Activated T-helper 9 cell treated with anti-CD3 and anti-CD28 coated beads, Interleukin-2, amount 50 U/mL, for 16 hours (primary cell): ENCODE measurements at regions not wholly inside any gene's neighbourhood (a gene's known extent, or its start where the extent isn't known, plus 50 kb on each side); places are given as distances from the start of the nearest gene placed in this dataset.
"Not testable (repeated sequence)": the region's sequence is repeated elsewhere in the genome, so short reads cannot be mapped to it uniquely, and the experiment has no call there.

Source experiments
- DNase-seq: peaks from one replicate; pipeline ENCODE4 v3.0.0-alpha.2; 2020; ENCODE audit warnings: low read depth

GRCh38 chr1:90864681-90865080 lies 147.6 kb upstream of the BARHL2 start:
- no peak for DNase-seq

- no peak for DNase-seq
Observed at GRCh38 chr1:90862782-90863181, 145.7 kb upstream of the BARHL2 start.

DNA sequence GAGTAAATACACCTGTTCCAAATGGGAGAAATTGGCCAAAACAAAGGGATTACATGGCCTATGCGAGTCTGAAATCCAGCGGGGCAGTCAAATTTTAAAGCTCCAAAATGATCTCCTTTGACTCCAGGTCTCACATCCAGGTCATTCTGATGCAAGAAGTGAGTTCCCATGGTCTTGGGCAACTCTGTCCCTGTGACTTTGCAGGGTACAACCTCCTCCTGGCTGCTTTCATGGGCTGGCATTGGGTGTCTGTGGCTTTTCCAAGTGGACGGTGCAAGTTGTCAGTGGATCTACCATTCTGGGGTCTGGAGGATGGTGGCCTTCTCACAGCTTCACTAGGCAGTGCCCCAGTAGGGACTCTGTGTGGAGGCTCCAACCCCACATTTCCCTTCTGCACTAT lies 144.3 kb upstream of the BARHL2 start:
- DNase-seq, result not testable (repeated sequence)

DNA sequence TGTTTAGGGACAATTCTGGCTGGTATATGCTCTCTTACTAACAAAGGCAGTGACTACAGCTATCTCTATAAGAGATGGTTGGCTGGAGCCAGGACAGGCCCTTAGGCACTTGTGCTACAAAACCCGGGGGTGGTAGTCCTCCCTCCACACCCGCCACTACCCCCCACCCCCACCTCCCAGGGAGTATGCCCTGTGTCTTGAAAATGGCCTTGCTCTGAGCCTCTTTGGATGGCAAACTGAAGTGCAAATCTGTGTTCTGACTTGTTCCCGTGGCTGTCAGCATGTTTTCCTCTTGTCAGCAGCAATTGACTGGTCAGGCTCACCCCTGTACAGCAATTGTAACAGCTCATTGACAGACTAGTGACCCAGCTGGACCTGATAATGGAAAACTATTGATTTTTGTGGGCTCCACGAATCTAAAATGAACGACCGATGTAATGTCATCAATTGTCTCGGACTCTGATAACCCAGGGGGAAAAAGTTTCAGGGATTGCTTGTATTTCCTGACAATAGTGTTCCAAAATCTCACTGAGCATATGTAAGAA lies 139.4 kb upstream of the BARHL2 start:
- no peak for DNase-seq

DNA sequence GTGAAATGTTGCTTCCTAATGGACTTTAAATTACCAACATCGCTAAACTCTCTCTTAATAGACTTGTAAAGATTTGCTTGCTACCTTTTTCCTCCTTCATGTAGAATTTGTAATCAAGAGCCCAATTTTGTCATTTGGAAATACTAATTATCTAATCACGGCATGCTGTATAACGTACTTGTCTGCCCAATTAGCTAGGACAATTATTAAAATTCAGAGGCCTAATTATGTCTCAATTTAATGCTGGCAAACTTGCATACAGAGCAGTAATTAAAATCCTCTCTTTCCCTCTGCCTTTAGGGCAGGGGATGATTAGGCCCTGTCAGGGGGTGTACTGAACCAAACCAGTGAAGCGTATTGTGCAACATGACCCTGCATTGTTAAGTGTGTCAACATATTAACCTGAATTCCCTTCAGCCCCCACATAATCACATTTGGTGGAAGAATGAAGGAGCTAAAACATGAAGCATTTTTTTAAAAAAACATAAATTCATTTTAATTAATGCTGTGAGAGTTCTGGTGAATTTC lies 137.4 kb upstream of the BARHL2 start:
- DNase-seq, result no peak

- no peak for DNase-seq
Observed at GRCh38 chr1:90851711-90852050, 134.6 kb upstream of the BARHL2 start.

DNA sequence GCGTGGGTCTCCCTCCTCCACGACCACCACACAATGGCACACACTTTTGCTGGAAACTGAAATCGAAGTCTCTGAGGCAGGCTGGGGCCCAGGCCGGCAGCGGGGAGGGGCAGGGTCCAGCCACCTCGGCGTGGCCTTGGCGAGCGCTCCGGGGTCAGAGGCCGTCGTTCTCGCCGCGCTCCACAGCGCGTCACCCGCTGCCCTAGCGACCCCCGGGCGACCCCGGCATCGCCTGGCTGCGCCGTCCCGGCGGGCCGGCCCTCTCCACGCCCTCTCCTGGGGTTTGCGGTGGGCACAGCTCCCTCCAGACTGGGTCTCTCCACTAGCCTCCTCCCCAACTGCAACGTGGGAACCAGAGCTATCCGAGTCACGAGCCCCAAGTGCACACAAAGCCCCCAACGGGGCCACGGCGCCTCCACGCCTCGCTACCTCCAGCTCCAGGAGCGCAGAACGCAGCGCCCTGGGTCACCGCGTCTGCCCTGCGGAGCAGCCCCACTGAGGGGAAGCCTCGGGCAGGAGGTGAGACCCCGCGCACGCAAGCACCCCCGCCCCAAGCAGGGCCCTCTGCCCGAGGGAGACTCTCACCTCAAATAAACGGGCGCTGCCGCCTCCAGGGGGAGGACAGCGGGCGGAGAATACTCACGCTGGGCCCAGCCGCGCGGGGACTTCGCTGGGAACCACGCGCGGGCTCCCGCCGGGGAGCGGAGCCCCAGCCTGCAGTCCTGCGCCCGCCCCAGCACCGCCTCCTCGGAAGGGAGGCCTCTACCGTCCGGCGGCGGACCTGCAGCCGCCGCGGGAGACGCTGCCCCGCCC lies 134.0 kb upstream of the BARHL2 start:
- peak; percentile 68 for DNase-seq

- no peak for DNase-seq
Observed at GRCh38 chr1:90850181-90850897, 133.2 kb upstream of the BARHL2 start.

- no peak for DNase-seq
Observed at GRCh38 chr1:90841473-90841872, 124.4 kb upstream of the BARHL2 start.

DNA sequence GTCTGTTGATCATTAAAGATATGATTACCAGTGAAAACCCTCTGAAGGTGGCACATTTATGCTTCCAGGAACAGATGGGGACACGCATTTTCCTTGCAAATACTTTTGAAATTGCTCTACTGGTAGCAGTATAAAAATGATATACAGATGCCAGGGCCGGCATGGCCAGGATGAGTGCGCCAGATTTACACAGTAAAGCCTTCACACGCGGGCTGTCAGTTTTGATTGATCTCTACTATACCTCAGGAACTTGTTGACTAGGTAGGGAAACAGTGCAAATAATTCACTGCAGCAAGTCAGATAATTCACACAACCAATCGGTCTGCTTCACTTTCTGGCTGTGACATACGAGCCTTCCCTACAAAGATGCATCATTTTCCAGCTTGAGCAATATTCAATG lies 123.2 kb upstream of the BARHL2 start:
- DNase-seq, result no peak

DNA sequence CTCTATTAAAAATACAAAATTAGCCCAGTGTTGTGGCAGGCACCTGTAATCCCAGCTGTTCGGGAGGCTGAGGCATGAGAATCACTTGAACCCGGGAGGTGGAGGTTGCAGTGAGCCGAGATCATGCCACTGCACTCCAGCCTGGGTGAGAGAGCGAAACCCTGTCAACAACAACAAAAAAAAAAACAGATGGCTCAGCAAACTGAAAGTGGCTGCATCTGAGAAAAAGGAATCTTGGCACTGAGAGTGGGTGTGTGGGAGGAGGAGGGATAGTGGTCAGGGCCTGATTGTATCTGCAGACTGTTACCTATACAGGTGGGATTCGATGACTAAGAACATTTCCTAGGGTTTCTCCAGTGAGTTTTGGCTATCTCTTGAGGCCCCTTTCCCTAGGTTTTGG lies 122.2 kb upstream of the BARHL2 start:
- DNase-seq, result no peak

DNA sequence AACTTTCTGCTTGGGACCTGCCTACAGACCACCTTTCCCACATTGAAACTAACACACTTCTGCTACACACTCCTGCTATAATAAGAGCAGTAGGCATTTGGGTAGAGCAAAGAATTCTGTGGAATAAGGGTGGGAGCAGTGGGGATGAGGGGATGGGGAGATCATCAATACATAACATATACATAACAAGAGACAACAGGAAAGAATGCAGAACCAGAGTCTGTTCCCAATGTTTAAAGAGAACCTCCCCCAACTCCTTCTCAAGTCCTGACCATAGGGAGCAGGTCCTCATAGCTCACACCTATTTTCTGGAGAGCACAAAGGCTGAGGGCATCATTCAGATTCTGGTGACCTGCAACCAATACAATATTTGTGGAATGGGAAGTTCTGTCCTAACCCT lies 121.6 kb upstream of the BARHL2 start:
- DNase-seq, result no peak

GRCh38 chr1:90837420-90837819 lies 120.3 kb upstream of the BARHL2 start:
- DNase-seq, result no peak

DNA sequence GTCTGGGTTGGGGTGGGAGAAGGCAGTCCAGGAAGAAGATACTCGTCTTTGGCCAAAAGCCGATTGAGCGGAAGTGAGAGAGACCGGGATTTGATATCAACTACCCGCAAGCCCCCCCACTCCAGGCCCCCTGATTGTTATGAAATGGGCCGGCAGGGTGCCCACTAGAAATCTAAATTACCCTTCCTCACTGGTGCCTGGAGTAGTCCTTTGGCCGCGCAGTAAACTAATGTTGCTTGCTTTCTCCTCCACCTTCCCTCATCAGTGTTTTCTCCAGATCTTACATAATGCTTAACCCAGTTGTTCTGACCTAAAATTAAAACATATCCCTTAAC lies 119.2 kb upstream of the BARHL2 start:
- DNase-seq, result no peak

GRCh38 chr1:90835661-90836344 lies 118.7 kb upstream of the BARHL2 start:
- DNase-seq, result no peak

DNA sequence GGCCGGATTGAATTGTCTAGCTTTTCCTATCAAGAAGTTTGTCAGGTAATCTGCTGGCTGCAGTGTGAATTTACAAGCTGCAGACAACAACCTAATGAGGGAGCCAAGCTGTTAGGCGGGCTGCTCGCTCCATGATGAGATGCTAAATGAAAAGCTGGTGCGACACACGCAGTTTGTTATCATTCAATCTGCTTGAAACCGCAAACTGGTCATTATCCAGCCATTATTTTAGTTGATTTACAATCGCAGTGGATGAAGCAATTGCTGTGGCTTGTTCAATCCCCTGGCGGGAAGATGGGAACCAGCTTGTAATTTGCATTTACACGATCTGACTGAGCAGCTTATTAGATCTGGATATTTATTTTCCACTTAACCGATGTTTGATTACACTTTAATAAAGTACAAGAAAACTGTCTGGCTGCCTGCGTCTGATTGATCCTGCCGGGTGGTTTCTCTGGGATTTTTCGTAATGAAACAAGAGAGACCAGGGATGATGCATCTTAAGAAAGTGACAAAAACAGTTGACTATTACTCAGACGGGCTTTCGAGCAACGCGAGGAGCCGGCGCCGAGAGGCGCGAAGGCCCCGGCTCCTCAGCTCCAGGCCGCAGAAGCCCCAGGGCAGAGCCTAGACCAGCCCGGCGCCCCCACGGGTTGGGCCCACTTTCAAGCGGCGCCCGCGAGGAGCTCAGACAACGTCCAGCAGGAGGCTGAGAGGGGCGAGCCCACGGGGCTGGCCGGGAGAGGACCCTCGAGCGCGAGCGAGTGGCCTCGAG lies 118.0 kb upstream of the BARHL2 start:
- DNase-seq, result no peak

DNA sequence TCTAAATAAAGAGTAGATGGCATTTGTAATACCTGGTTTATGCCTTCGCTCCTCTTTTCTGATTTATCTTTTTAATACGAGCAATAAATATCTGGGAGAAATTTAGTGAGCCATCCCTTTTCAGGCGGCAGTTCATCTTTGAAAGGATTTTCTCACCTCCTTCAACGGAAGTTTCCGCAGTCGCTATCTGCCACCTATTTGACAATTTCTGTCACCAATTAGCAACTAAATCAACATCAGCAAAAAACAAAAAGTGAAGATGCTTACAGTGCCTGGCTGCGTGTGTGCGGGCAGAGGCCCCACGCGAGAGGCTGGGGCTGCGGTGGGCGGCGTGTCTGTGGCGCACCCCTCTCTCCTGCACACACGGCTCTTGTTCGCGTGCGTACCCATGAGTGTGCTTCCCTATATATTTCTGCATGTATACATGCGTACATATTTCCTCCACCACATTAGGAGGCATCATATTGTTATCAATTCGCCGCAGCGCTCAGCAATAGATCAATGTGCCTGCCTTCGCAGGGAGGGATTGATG lies 117.3 kb upstream of the BARHL2 start:
- no peak for DNase-seq

GRCh38 chr1:90833466-90834110 lies 116.5 kb upstream of the BARHL2 start:
- DNase-seq, result no peak

- no peak for DNase-seq
Observed at GRCh38 chr1:90831910-90832309, 114.8 kb upstream of the BARHL2 start.

DNA sequence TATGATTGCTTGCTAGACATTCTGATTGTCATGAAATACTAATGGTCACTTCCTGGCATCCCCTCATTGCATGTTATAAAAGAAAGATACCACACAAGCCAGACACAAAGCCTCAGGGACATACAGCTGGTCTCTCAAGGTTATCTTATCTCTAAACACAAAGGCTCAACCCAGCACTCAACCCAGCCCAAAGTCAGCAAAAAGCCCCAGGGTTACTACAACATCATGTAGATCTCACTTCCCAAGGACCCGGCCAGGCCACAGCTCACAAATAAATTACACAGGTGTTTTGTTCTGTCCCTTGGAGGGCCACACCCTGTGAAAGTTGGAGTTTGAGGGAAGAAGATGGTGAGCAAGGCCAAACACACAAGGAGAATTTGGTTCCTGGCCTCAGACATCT lies 109.7 kb upstream of the BARHL2 start:
- no peak for DNase-seq

DNA sequence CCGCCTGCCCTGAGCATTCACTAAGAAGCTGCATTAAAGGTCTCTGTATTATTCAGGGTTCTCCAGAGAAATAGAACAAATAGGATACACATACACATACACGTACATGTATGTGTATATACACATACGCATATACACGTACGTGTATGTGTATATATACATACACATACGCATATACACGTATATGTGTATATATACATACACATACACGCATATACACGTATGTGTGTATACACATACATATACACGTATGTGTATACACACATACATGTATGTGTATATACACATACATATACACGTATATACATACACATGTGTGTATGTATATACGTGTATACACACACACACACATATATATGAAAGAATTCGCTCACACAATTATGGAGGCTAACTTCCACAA lies 108.9 kb upstream of the BARHL2 start:
- no peak for DNase-seq
